SK-N-SH (cell line): ENCODE measurements at regions not wholly inside any gene's neighbourhood (a gene's known extent, or its start where the extent isn't known, plus 50 kb on each side); places are given as distances from the start of the nearest gene placed in this dataset.

Source experiments
- CTCF ChIA-PET: fragments of 300-600, 350-600 bp; formaldehyde crosslinking; extraction: SDS; loops from one replicate; lab custom pipeline; 2021; lab: Yijun Ruan, JAX
- POLR2A ChIA-PET: fragments of 350-600 bp; sonication (Branson Sonifier 250); formaldehyde crosslinking; extraction: SDS; loops from one replicate; lab custom pipeline; 2020; ENCODE audit warnings: antibody characterized with exemption, inconsistent platforms; lab: Yijun Ruan, JAX
- DNase-seq: peaks from one replicate; pipeline ENCODE4 v3.0.0; 2012
- H2AFZ ChIP-seq: fragments of 200-600 bp; sonication (generic); 2 replicates; pipeline ENCODE4 v1.8.1; 2016; ENCODE audit warnings: antibody characterized with exemption, mild to moderate bottlenecking, low read depth
- H3F3A ChIP-seq: fragments of 200-600 bp; sonication (generic); replicated peaks from 2 replicates; pipeline ENCODE3; 2016; ENCODE audit warnings: antibody characterized with exemption, mild to moderate bottlenecking; ENCODE audit not compliant: insufficient read depth
- H3K27ac ChIP-seq, 2 experiments: fragments of 200-500 bp in 1 of 2; fragments of 200-600 bp in 1 of 2; sonication (Bioruptor generic) in 1 of 2; sonication (generic), shearing (Covaris generic) in 1 of 2; 2 replicates each; pipeline versions ENCODE4 v1.5.1 to v1.6.1; 2014 to 2016; ENCODE audit warnings: low read depth in 2 of 2, inconsistent platforms in 1 of 2, low read length in 1 of 2, mild to moderate bottlenecking in 1 of 2, mixed read lengths in 1 of 2
- H3K27me3 ChIP-seq: fragments of 200-600 bp; sonication (generic), shearing (Covaris generic); 2 replicates; pipeline ENCODE4 v1.6.1; 2016; ENCODE audit warnings: mixed run types; ENCODE audit not compliant: insufficient read depth
- H3K36me3 ChIP-seq, 2 experiments: fragments of 200-500 bp in 1 of 2; fragments of 200-600 bp in 1 of 2; sonication (Bioruptor generic) in 1 of 2; sonication (generic) in 1 of 2; replicated peaks in 1 of 2; 2 replicates each; pipeline versions ENCODE3 to v1.5.1; 2014 to 2016; ENCODE audit warnings: low read length in 1 of 2, mild to moderate bottlenecking in 1 of 2; ENCODE audit not compliant: insufficient read depth in 2 of 2, control insufficient read depth in 1 of 2
- H3K4me1 ChIP-seq, 2 experiments: fragments of 200-500 bp in 1 of 2; fragments of 200-600 bp in 1 of 2; sonication (Bioruptor generic) in 1 of 2; sonication (generic), shearing (Covaris generic) in 1 of 2; 2 replicates each; pipeline versions ENCODE4 v1.5.1 to v1.6.1; 2014 to 2016; ENCODE audit warnings: low read depth in 1 of 2, low read length in 1 of 2, mixed run types in 1 of 2; ENCODE audit not compliant: insufficient read depth in 2 of 2, control insufficient read depth in 1 of 2
- H3K4me2 ChIP-seq: fragments of 200-600 bp; sonication (generic), shearing (Covaris generic); 2 replicates; pipeline ENCODE4 v1.6.1; 2017; ENCODE audit warnings: mixed run types
- H3K4me3 ChIP-seq, 2 experiments: fragments of 200-500 bp in 1 of 2; fragments of 200-600 bp in 1 of 2; sonication (Bioruptor generic) in 1 of 2; sonication (generic), shearing (Covaris generic) in 1 of 2; 2 replicates each; pipeline versions ENCODE4 v1.5.1 to v1.8.1; 2014 to 2016; ENCODE audit warnings: low read depth in 2 of 2, inconsistent platforms in 1 of 2, low read length in 1 of 2, mild to moderate bottlenecking in 1 of 2, mixed read lengths in 1 of 2, moderate library complexity in 1 of 2
- H3K79me2 ChIP-seq: fragments of 200-600 bp; sonication (generic); 2 replicates; pipeline ENCODE4 v1.8.1; 2017; ENCODE audit warnings: mild to moderate bottlenecking; ENCODE audit not compliant: insufficient read depth
- H3K9ac ChIP-seq: fragments of 200-600 bp; sonication (generic); 2 replicates; pipeline ENCODE4 v1.6.1; 2017; ENCODE audit warnings: mixed run types
- H3K9me2 ChIP-seq: fragments of 200-600 bp; sonication (generic); 2 replicates; pipeline ENCODE4 v1.6.1; 2017; ENCODE audit warnings: mixed run types
- H3K9me3 ChIP-seq: fragments of 200-600 bp; sonication (generic); 2 replicates; pipeline ENCODE4 v1.6.1; 2017; ENCODE audit warnings: mixed run types, mild to moderate bottlenecking, moderate library complexity
- H4K20me1 ChIP-seq: fragments of 200-600 bp; sonication (generic); 2 replicates; pipeline ENCODE4 v1.6.1; 2017; ENCODE audit warnings: mild to moderate bottlenecking, mixed run types; ENCODE audit not compliant: insufficient read depth
- CHD2 ChIP-seq: fragments of 150-350 bp; IDR thresholded peaks from 2 replicates; pipeline ENCODE4 v1.6.1; 2018; ENCODE audit warnings: low read length; ENCODE audit not compliant: partially characterized antibody
- CTCF ChIP-seq: fragments of 200-600 bp; sonication (generic); IDR thresholded peaks from 2 replicates; pipeline ENCODE4 v1.6.1; 2017; ENCODE audit warnings: antibody characterized with exemption, mild to moderate bottlenecking, moderate library complexity
- ELF1 ChIP-seq: IDR thresholded peaks from 2 replicates; pipeline ENCODE4 v1.4.0; 2012
- EZH2phosphoT487 ChIP-seq: fragments of 200-600 bp; sonication (generic); IDR thresholded peaks from 2 replicates; pipeline ENCODE4 v1.6.1; 2017; ENCODE audit warnings: low read depth, mixed run types, mild to moderate bottlenecking, antibody characterized with exemption, moderate library complexity, borderline replicate concordance
- FOSL2 ChIP-seq: IDR thresholded peaks from 2 replicates; pipeline ENCODE4 v1.4.0; 2012; ENCODE audit warnings: low read depth, mild to moderate bottlenecking, moderate library complexity, borderline replicate concordance
- FOXJ3 ChIP-seq: sonication (generic); formaldehyde crosslinking; IDR thresholded peaks from 2 replicates; pipeline ENCODE4 v1.5.1; 2020; ENCODE audit warnings: mild to moderate bottlenecking, missing genetic modification reagents
- GABPA ChIP-seq: IDR thresholded peaks from 2 replicates; pipeline ENCODE4 v1.4.0; 2012; ENCODE audit warnings: low read depth, mild to moderate bottlenecking
- GATA2 ChIP-seq: sonication (generic); formaldehyde crosslinking; IDR thresholded peaks from 2 replicates; pipeline ENCODE4 v1.5.0; 2020; ENCODE audit warnings: mild to moderate bottlenecking, missing genetic modification reagents
- IRF3 ChIP-seq: fragments of 150-350 bp; IDR thresholded peaks from 2 replicates; pipeline ENCODE4 v1.6.1; 2016; ENCODE audit warnings: mild to moderate bottlenecking, low read depth, low read length
- NFIC ChIP-seq: IDR thresholded peaks from 2 replicates; pipeline ENCODE4 v1.4.0; 2012; ENCODE audit warnings: borderline replicate concordance
- NRF1 ChIP-seq: IDR thresholded peaks from 2 replicates; pipeline ENCODE4 v1.6.1; 2012; ENCODE audit warnings: low read depth, mild to moderate bottlenecking, low read length
- PBX3 ChIP-seq: IDR thresholded peaks from 2 replicates; pipeline ENCODE4; 2012
- RAD21 ChIP-seq: IDR thresholded peaks from 2 replicates; pipeline ENCODE4 v1.6.1; 2012; ENCODE audit warnings: mild to moderate bottlenecking, low read length
- RCOR1 ChIP-seq: fragments of 150-350 bp; IDR thresholded peaks from 2 replicates; pipeline ENCODE4 v1.6.1; 2017; ENCODE audit warnings: antibody characterized with exemption, low read length
- RFX5 ChIP-seq: IDR thresholded peaks from 2 replicates; pipeline ENCODE4 v1.6.1; 2012; ENCODE audit warnings: mild to moderate bottlenecking, improper control_type of control experiment, low read length
- RXRA ChIP-seq: IDR thresholded peaks from 2 replicates; pipeline ENCODE4 v1.4.0; 2012; ENCODE audit warnings: low read depth, mild to moderate bottlenecking, borderline replicate concordance
- SIN3A ChIP-seq: IDR thresholded peaks from 2 replicates; pipeline ENCODE4 v1.6.1; 2012; ENCODE audit warnings: low read depth, mild to moderate bottlenecking, low read length, moderate library complexity, borderline replicate concordance
- TCF12 ChIP-seq: IDR thresholded peaks from 2 replicates; pipeline ENCODE4 v1.4.0; 2012
- USF1 ChIP-seq: IDR thresholded peaks from 2 replicates; pipeline ENCODE4 v1.4.0; 2012; ENCODE audit warnings: low read depth, borderline replicate concordance
- YY1 ChIP-seq: IDR thresholded peaks from 2 replicates; pipeline ENCODE4 v1.4.0; 2012; ENCODE audit warnings: low read depth, mild to moderate bottlenecking
- ZBTB33 ChIP-seq: IDR thresholded peaks from 2 replicates; pipeline ENCODE4 v1.4.0; 2012; ENCODE audit warnings: low read depth, borderline replicate concordance
- WGBS: methylation state at CpG from one replicate; pipeline ENCODE4 v1.1.6; 2017; ENCODE audit warnings: low lambda C conversion rate; 5-methylcytosine and 5-hydroxymethylcytosine counted together

- no peaks in the 10 kb centered on the region for H3K9me3 ChIP-seq
- CTCF ChIA-PET = no interaction called here
- H3K79me2 ChIP-seq = no peaks in the 10 kb centered on the region
- no peak for TF ChIP-seq CHD2
- no peak for TF ChIP-seq RFX5
- no peak for TF ChIP-seq NRF1
- no peak for TF ChIP-seq GABPA
- TF ChIP-seq TCF12 = no peak
- no peak overlapping the region for H3K27ac ChIP-seq
- no peak overlapping the region for H3K9ac ChIP-seq
- no peaks in the 10 kb centered on the region for H4K20me1 ChIP-seq
- no peaks in the 10 kb centered on the region for H3F3A ChIP-seq
- WGBS = 7% methylated on average over 1 of the region's 1 CpG
- H3K9me2 ChIP-seq = no peaks in the 10 kb centered on the region
- POLR2A ChIA-PET = no interaction called here
- H3K36me3 ChIP-seq = no peaks in the 10 kb centered on the region
- DNase-seq = no peak
- H3K4me3 ChIP-seq = no peak overlapping the region
- no peaks in the 10 kb centered on the region for H3K27me3 ChIP-seq
- no peaks in the 10 kb centered on the region for H3K4me1 ChIP-seq
- no peak overlapping the region for H3K4me2 ChIP-seq
- H2AFZ ChIP-seq = no peak overlapping the region
These were observed 228.0 kb downstream of the SHOX start for GRCh38 chrX:858542-859078.

GRCh38 chrX:857376-857775 lies 226.8 kb downstream of the SHOX start:
- Histone ChIP-seq H3K4me1 (no peaks in the 10 kb centered on the region), H3K79me2 (no peaks in the 10 kb centered on the region), H3K4me2 (no peak overlapping the region), H3K9me2 (no peaks in the 10 kb centered on the region), H3K36me3 (no peaks in the 10 kb centered on the region), H4K20me1 (no peaks in the 10 kb centered on the region), H3K27ac (no peak overlapping the region), H3K27me3 (no peaks in the 10 kb centered on the region), H3F3A (no peaks in the 10 kb centered on the region), H2AFZ (no peak overlapping the region), H3K9me3 (no peaks in the 10 kb centered on the region), H3K4me3 (no peak overlapping the region), H3K9ac (no peak overlapping the region)
- WGBS = 4% methylated on average over 5 of the region's 5 CpGs
- ChIA-PET CTCF (no interaction called here), POLR2A (no interaction called here)
- DNase-seq = no peak
- TF ChIP-seq EZH2phosphoT487 = no peak
- no peak for TF ChIP-seq USF1
- no peak for TF ChIP-seq ZBTB33
- no peak for TF ChIP-seq SIN3A
- TF ChIP-seq FOSL2 = no peak
- no peak for TF ChIP-seq NFIC
- no peak for TF ChIP-seq CHD2
- TF ChIP-seq RXRA = no peak
- TF ChIP-seq FOXJ3 = no peak
- TF ChIP-seq ELF1 = no peak
- TF ChIP-seq YY1 = no peak
- TF ChIP-seq RAD21 = no peak
- TF ChIP-seq CTCF = no peak
- TF ChIP-seq PBX3 = no peak
- TF ChIP-seq RCOR1 = no peak
- no peak for TF ChIP-seq GATA2 (CRISPR knock-in tag)
- TF ChIP-seq IRF3 = no peak
- TF ChIP-seq NRF1 = no peak
